Keratinocyte (primary cell): ENCODE measurements at regions not wholly inside any gene's neighbourhood (a gene's known extent, or its start where the extent isn't known, plus 50 kb on each side); places are given as distances from the start of the nearest gene placed in this dataset.

Experiments
- CTCF ChIP-seq, 3 experiments: IDR thresholded peaks in 1 of 3; conservative IDR thresholded peaks in 1 of 3; optimal IDR thresholded peaks in 1 of 3; 2 replicates in 2 of 3; 3 replicates in 1 of 3; pipeline versions ENCODE3 to v1.5.1; 2011; ENCODE audit warnings: low read length in 3 of 3, mild to moderate bottlenecking in 3 of 3, moderate library complexity in 2 of 3, control low read depth in 1 of 3, inconsistent platforms in 1 of 3; ENCODE audit not compliant: insufficient read depth in 2 of 3; ENCODE audit errors: extremely low read depth in 1 of 3
- EZH2 ChIP-seq: IDR thresholded peaks from one replicate; pipeline ENCODE4 v1.6.1; 2012; ENCODE audit warnings: inconsistent platforms, mild to moderate bottlenecking, low read length, moderate library complexity

- no peak for TF ChIP-seq CTCF (optimal IDR thresholded peaks at IDR 0.05 in 1 of 3, IDR thresholded peaks at IDR 0.05 in 1 of 3, conservative IDR thresholded peaks at IDR 0.05 in 1 of 3; ENCODE audit: extremely low read depth in 1 of 3, insufficient read depth in 2 of 3, low read length in 3 of 3)
- TF ChIP-seq EZH2: no peak
Observed at GRCh38 chr4:32987111-32987510, 2266.9 kb downstream of the PCDH7 start.
